ENCODE measurements at regions not wholly inside any gene's neighbourhood (a gene's known extent, or its start where the extent isn't known, plus 50 kb on each side); places are given as distances from the start of the nearest gene placed in this dataset.

DNA sequence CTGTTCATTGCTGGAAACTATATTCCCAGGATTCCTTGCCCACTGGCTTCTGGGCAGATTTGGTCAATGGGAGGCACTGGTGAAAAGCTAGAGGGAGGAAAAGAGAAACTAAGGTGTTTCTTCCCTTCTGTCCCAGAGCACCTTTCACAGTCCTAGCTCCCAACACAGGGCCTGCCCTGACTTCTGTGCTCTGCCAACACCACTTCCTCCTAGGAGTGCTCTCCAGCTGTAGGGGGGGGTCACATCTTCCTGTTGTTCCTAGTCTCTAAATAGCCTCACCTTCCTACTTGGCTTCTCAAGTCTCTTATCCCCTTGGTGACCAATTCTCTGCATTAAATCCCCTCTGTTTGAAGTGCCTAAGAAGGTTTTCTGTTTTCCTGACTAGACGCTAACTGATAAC, 115.4 kb downstream of the ADRB2 start:
- no peak overlapping the region for H3K27ac Mint-ChIP-seq

DNA sequence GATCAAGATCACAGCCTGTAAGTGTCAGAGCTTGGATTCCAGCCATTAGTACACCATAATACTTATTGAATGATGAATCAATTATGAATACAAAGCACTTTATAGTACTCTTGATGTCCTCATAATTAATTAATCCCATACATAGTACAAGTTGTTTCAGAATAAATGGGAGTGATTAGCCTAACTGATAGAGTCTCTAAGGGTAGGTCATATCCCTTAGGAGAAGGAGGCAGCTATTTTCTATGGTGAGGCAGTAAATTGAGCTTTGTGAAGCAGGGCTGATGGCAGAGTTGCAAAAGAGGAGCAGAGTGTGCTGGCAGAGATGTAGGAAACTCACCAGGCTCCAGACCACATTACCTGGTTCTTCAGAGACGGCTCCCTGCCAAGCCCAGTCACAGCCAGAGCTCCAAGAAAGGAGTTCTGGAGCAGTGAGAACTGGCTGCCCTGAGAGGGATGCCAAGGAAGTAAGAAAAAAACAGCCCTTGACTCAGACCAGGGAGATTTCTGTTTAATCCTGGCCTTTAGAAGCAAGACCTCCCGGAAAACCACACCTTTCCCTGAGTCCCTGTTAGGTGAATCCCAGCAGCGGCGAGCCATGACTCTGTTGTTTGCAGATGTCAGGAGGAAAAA, 112.9 kb downstream of the SH3TC2 start:
- no peaks in the 10 kb centered on the region for H3K36me3 Mint-ChIP-seq
- Histone ChIP-seq H3K4me3 (replicated peaks in 1 of 3; ENCODE audit: low read depth in 2 of 3, low read length in 3 of 3) (no peak overlapping the region), H3K27ac (ENCODE audit: low read depth in 1 of 2, low read length in 2 of 2) (no peak overlapping the region), H3K4me1 (ENCODE audit: control insufficient read depth in 1 of 2, insufficient read depth in 2 of 2, low read length in 2 of 2) (peaks cover 8 to 11% of the 10 kb centered on the region in 2 donors), H4K20me1 (ENCODE audit: insufficient read depth, low read length) (no peaks in the 10 kb centered on the region), H3K79me2 (ENCODE audit: insufficient read depth, low read length) (no peaks in the 10 kb centered on the region), H3K9ac (ENCODE audit: insufficient read depth, low read length, poor library complexity, severe bottlenecking) (no peak overlapping the region), H3K9me3 (replicated peaks in 1 of 2; ENCODE audit: control insufficient read depth in 1 of 2, insufficient read depth in 1 of 2, low read length in 2 of 2) (no peaks in the 10 kb centered on the region), H3K27me3 (ENCODE audit: control insufficient read depth in 2 of 2, insufficient read depth in 2 of 2, low read length in 2 of 2) (no peaks in the 10 kb centered on the region), H3K36me3 (replicated peaks in 1 of 2; ENCODE audit: control insufficient read depth in 1 of 2, insufficient read depth in 2 of 2, low read length in 2 of 2) (no peaks in the 10 kb centered on the region), H2AFZ (ENCODE audit: insufficient read depth, low read depth, low read length, poor library complexity, severe bottlenecking) (no peak overlapping the region), H3K4me2 (replicated peaks; ENCODE audit: extremely low read depth, low read length, poor library complexity, severe bottlenecking) (no peak overlapping the region)
- no peak overlapping the region for H3K4me3 Mint-ChIP-seq
- peaks cover 15% of the 10 kb centered on the region for H3K4me1 Mint-ChIP-seq
- intact Hi-C loops (cut with micrococcal nuclease) = loop anchor here in 1 of 2 donors (10.0 kb wide), 1 partner anchor 215 kb away; no protein-coding TSS in a partner anchor
- H3K9me3 Mint-ChIP-seq = peaks cover 0 to 1% (median 0%) of the 10 kb centered on the region in 7 donors
- H3K27me3 Mint-ChIP-seq (ENCODE audit: low read depth in 3 of 3) = peaks cover 0 to 2% (median 0%) of the 10 kb centered on the region in 3 donors
- WGBS (ENCODE audit: insufficient coverage) = 100% methylated on average over 1 of the region's 4 CpGs
- no peak overlapping the region for H3K27ac Mint-ChIP-seq
- no peak for DNase-seq
- TF ChIP-seq, protein P1, sequence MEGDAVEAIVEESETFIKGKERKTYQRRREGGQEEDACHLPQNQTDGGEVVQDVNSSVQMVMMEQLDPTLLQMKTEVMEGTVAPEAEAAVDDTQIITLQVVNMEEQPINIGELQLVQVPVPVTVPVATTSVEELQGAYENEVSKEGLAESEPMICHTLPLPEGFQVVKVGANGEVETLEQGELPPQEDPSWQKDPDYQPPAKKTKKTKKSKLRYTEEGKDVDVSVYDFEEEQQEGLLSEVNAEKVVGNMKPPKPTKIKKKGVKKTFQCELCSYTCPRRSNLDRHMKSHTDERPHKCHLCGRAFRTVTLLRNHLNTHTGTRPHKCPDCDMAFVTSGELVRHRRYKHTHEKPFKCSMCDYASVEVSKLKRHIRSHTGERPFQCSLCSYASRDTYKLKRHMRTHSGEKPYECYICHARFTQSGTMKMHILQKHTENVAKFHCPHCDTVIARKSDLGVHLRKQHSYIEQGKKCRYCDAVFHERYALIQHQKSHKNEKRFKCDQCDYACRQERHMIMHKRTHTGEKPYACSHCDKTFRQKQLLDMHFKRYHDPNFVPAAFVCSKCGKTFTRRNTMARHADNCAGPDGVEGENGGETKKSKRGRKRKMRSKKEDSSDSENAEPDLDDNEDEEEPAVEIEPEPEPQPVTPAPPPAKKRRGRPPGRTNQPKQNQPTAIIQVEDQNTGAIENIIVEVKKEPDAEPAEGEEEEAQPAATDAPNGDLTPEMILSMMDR (IDR thresholded peaks at IDR 0.05) = no peak

More for the DNA sequence above, 115.4 kb downstream of the ADRB2 start:
- Histone ChIP-seq H2AFZ (ENCODE audit: insufficient read depth, low read depth, low read length, poor library complexity, severe bottlenecking) (no peak overlapping the region), H3K27ac (ENCODE audit: low read depth in 1 of 2, low read length in 2 of 2) (no peak overlapping the region), H4K20me1 (ENCODE audit: insufficient read depth, low read length) (no peaks in the 10 kb centered on the region), H3K9me3 (replicated peaks in 1 of 2; ENCODE audit: control insufficient read depth in 1 of 2, insufficient read depth in 1 of 2, low read length in 2 of 2) (no peaks in the 10 kb centered on the region), H3K4me3 (replicated peaks in 1 of 3; ENCODE audit: low read depth in 2 of 3, low read length in 3 of 3) (no peak overlapping the region), H3K4me2 (replicated peaks; ENCODE audit: extremely low read depth, low read length, poor library complexity, severe bottlenecking) (no peak overlapping the region), H3K36me3 (replicated peaks in 1 of 2; ENCODE audit: control insufficient read depth in 1 of 2, insufficient read depth in 2 of 2, low read length in 2 of 2) (no peaks in the 10 kb centered on the region), H3K9ac (ENCODE audit: insufficient read depth, low read length, poor library complexity, severe bottlenecking) (no peak overlapping the region), H3K79me2 (ENCODE audit: insufficient read depth, low read length) (no peaks in the 10 kb centered on the region), H3K27me3 (ENCODE audit: control insufficient read depth in 2 of 2, insufficient read depth in 2 of 2, low read length in 2 of 2) (no peaks in the 10 kb centered on the region), H3K4me1 (ENCODE audit: control insufficient read depth in 1 of 2, insufficient read depth in 2 of 2, low read length in 2 of 2) (no peaks in the 10 kb centered on the region)
- 100% methylated on average over 1 of the region's 1 CpG for WGBS (ENCODE audit: insufficient coverage)
- no peaks in the 10 kb centered on the region for H3K4me1 Mint-ChIP-seq
- peaks cover 0 to 2% (median 0%) of the 10 kb centered on the region in 3 donors for H3K27me3 Mint-ChIP-seq (ENCODE audit: low read depth in 3 of 3)
- peaks cover 0 to 8% (median 2%) of the 10 kb centered on the region in 7 donors for H3K9me3 Mint-ChIP-seq
- DNase-seq = no peak
- intact Hi-C loops (cut with micrococcal nuclease) = no loop called here
- no peak overlapping the region for H3K4me3 Mint-ChIP-seq
- TF ChIP-seq, protein P1 (IDR thresholded peaks at IDR 0.05) = no peak
- no peaks in the 10 kb centered on the region for H3K36me3 Mint-ChIP-seq
